ENCODE measurements at regions not wholly inside any gene's neighbourhood (a gene's known extent, or its start where the extent isn't known, plus 50 kb on each side); places are given as distances from the start of the nearest gene placed in this dataset.

- TF ChIP-seq CTCF (IDR thresholded peaks at IDR 0.05) (no peak), EZH2 (IDR thresholded peaks at IDR 0.05; ENCODE audit: borderline replicate concordance, insufficient read depth, low read depth, low read length, poor library complexity, severe bottlenecking) (no peak)
Measured at GRCh38 chr16:75929046-75929445, 202.8 kb upstream of the CPHXL start.

Measured in B cell (primary cell).